Naive B cell (primary cell): ENCODE measurements at regions not wholly inside any gene's neighbourhood (a gene's known extent, or its start where the extent isn't known, plus 50 kb on each side); places are given as distances from the start of the nearest gene placed in this dataset.
A peak's percentile ranks its signal among the peaks of the same experiment; 100 is the strongest.
"Not testable (repeated sequence)": the region's sequence is repeated elsewhere in the genome, so short reads cannot be mapped to it uniquely, and the experiment has no call there.

Source experiments
- ATAC-seq, 2 donors: fragments of 150-1000 bp; cut with Tn5 transposase; 2 replicates each; pipeline ENCODE4 v1.10.0; 2021; ENCODE audit warnings: low read depth in 2 of 2, mild to moderate bottlenecking in 2 of 2, moderate library complexity in 2 of 2
- DNase-seq: peaks from one replicate; pipeline ENCODE4 v3.0.0; 2022
- H3K27ac Mint-ChIP-seq, 6 donors: one replicate each; pipeline ENCODE4 v1.8.0; 2020 to 2022; ENCODE audit warnings: mild to moderate bottlenecking in 6 of 6, mixed read lengths in 6 of 6, moderate library complexity in 5 of 6, inconsistent platforms in 2 of 6
- H3K27me3 Mint-ChIP-seq, 3 donors: one replicate each; pipeline ENCODE4 v1.8.0; 2021 to 2022; ENCODE audit warnings: mixed read lengths in 3 of 3, mild to moderate bottlenecking in 1 of 3
- H3K36me3 Mint-ChIP-seq, 2 donors: one replicate each; pipeline ENCODE4 v1.8.0; 2020 to 2022; ENCODE audit warnings: mixed read lengths in 2 of 2, inconsistent platforms in 1 of 2, mild to moderate bottlenecking in 1 of 2
- H3K4me1 Mint-ChIP-seq, 3 donors: one replicate each; pipeline ENCODE4 v1.8.0; 2020 to 2022; ENCODE audit warnings: mixed read lengths in 3 of 3, inconsistent platforms in 1 of 3, mild to moderate bottlenecking in 1 of 3, moderate library complexity in 1 of 3
- H3K4me3 Mint-ChIP-seq, 8 donors: one replicate each; pipeline ENCODE4 v1.8.0; 2020 to 2022; ENCODE audit warnings: mild to moderate bottlenecking in 8 of 8, mixed read lengths in 8 of 8, moderate library complexity in 8 of 8, inconsistent platforms in 2 of 8
- H3K9me3 Mint-ChIP-seq, 7 donors: one replicate each; pipeline ENCODE4 v1.8.0; 2020 to 2022; ENCODE audit warnings: mixed read lengths in 7 of 7, mild to moderate bottlenecking in 5 of 7, inconsistent platforms in 2 of 7, moderate library complexity in 1 of 7

DNA sequence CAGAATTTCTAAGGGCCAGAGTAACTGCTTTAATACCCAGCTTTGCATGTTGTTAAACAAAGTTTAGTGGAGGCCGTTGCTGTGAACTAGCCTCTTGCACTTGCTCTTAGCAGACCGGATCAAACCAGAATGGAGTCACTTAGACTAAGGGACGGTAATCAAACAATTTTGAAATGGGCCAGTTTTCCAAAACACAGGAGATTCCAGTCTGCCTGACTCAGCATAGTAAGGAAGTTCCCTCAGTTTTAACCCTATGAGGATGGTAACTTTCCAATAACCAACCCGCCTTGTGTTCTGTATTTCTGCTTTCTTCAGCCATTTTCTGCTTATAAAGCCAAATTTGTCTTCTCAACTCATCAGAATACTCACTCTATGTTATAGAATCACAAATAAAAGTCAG is 77.2 kb upstream of the WDR72 start:
- no peaks in the 10 kb centered on the region for H3K4me1 Mint-ChIP-seq
- H3K9me3 Mint-ChIP-seq, result no peaks in the 10 kb centered on the region
- ATAC-seq (no peak), DNase-seq (no peak)
- no peak overlapping the region for H3K27ac Mint-ChIP-seq
- H3K36me3 Mint-ChIP-seq, result no peaks in the 10 kb centered on the region
- H3K27me3 Mint-ChIP-seq, result peaks cover 0 to 5% (median 0%) of the 10 kb centered on the region in 3 donors
- no peak overlapping the region for H3K4me3 Mint-ChIP-seq

DNA sequence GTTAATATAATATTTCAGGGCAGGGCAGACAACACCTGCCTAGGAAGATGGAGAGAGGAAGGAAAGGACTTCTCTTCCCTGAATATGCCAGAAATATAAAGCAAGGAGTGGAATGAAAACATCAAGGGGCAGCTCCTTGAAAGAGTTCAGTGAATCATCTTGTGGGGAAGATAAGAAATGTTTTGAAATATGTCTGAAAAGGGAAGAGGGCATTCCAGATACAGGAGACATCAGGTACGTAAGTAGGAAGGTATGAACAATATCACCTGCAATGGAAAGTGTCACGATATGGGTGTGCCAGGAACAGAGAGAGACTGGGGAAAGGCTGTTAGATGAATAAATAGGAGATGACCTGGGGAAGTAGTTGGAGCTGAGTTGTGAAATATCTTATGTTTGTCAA is 75.8 kb upstream of the WDR72 start:
- Mint-ChIP-seq H3K36me3 (no peaks in the 10 kb centered on the region), H3K4me3 (no peak overlapping the region), H3K4me1 (no peaks in the 10 kb centered on the region), H3K27ac (no peak overlapping the region), H3K27me3 (peaks cover 0 to 7% (median 5%) of the 10 kb centered on the region in 3 donors), H3K9me3 (peaks cover 0 to 5% (median 0%) of the 10 kb centered on the region in 7 donors)
- no peak for ATAC-seq
- no peak for DNase-seq

DNA sequence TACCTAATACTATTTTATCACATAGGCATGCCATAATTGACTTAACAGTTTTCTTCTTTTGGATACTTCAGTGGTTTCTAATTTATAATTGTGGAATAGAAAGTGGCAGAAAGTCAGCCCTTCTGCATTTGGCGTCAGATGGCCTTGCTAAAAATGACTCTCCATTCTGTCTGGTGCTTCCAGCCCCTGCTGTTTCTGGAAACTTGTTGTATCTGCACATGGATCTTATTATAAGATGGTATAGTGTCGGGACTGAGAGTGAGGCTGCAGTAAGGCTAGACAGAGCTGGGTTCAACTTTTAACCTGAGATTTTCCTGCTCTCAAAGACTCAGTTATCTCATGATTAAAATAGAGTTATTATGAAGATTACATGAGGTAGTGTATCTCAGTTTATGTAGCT is 74.8 kb upstream of the WDR72 start:
- DNase-seq, result no peak
- Mint-ChIP-seq H3K27ac (no peak overlapping the region), H3K4me1 (no peaks in the 10 kb centered on the region), H3K9me3 (peaks cover 0 to 8% (median 0%) of the 10 kb centered on the region in 7 donors), H3K27me3 (peaks cover 0 to 7% (median 4%) of the 10 kb centered on the region in 3 donors), H3K4me3 (peak overlapping the region in 1 of 8 donors; percentile 3), H3K36me3 (no peaks in the 10 kb centered on the region)
- no peak for ATAC-seq

DNA sequence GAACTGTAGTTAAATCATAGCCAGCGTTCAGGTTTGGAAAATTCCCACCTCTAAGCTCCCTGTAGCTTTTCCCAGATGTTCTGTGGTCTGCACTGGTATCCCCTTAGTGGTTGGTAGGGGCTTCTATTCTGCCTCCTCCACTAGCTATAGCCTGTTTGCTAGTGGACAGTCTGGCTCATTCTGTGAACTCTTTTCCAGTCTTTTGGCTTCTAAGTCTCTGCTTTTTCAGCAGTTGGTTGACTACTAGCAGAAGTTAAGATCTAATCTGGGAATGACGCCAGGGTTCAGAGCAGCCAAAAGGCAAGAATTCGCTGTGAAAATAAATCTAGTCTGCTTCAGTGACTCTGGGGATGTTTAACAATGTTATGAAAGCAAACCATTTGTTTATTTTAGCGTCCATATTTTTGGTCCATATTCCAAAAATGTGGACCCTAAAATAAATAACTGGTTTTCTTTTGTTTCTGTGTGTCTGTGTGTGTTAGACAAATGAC is 73.7 kb upstream of the WDR72 start:
- peaks cover 0 to 11% (median 0%) of the 10 kb centered on the region in 7 donors for H3K9me3 Mint-ChIP-seq
- H3K27me3 Mint-ChIP-seq, result peaks cover 0 to 7% (median 7%) of the 10 kb centered on the region in 3 donors
- no peaks in the 10 kb centered on the region for H3K4me1 Mint-ChIP-seq
- ATAC-seq, result no peak
- DNase-seq, result no peak
- no peak overlapping the region for H3K4me3 Mint-ChIP-seq
- no peak overlapping the region for H3K27ac Mint-ChIP-seq
- H3K36me3 Mint-ChIP-seq, result no peaks in the 10 kb centered on the region

DNA sequence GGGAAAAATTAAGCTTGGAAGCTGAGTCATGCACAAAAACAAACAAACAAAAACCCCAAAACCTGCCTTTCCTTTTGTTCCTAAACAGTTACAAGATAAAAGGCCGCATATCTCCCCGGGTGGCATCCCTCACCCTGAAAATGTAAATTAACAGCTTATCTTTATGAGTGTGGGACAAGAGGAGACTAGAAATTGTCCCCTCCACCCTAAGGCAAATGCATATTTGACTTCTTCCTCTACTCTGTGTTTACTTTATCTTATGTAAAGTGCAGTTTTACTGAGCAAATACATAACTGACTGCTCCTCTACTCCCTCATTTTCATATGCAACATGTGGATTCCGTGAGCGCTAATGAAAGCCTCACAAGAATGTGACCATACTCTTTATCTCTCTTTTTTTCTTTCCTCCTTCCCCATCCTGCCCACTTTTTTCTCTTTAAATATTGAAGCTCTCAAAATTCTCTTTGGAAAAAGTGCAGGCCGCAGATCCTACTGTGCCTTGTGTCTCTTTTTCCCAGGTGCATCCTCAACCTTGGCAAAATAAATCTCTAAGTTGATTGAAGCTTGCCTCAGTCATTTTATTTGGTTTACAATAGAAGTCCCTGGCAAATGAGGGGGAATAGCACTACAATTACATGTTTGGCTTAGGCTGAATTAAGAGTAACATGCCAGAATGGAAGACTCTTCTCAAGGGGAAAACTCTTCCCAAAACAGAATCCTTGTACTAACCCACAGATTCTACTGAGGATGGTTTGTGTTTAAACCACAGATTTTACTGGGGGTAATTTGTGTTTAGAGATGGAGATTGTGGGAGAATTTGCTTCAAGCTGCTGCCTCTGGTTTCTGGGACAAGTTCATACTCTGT is 72.7 kb upstream of the WDR72 start:
- H3K4me3 Mint-ChIP-seq, result no peak overlapping the region
- ATAC-seq (no peak), DNase-seq (no peak)
- peaks cover 0 to 9% (median 7%) of the 10 kb centered on the region in 3 donors for H3K27me3 Mint-ChIP-seq
- peaks cover 0 to 11% (median 0%) of the 10 kb centered on the region in 7 donors for H3K9me3 Mint-ChIP-seq
- peak overlapping the region in 1 of 6 donors; percentile 4 for H3K27ac Mint-ChIP-seq
- no peaks in the 10 kb centered on the region for H3K4me1 Mint-ChIP-seq
- no peaks in the 10 kb centered on the region for H3K36me3 Mint-ChIP-seq

DNA sequence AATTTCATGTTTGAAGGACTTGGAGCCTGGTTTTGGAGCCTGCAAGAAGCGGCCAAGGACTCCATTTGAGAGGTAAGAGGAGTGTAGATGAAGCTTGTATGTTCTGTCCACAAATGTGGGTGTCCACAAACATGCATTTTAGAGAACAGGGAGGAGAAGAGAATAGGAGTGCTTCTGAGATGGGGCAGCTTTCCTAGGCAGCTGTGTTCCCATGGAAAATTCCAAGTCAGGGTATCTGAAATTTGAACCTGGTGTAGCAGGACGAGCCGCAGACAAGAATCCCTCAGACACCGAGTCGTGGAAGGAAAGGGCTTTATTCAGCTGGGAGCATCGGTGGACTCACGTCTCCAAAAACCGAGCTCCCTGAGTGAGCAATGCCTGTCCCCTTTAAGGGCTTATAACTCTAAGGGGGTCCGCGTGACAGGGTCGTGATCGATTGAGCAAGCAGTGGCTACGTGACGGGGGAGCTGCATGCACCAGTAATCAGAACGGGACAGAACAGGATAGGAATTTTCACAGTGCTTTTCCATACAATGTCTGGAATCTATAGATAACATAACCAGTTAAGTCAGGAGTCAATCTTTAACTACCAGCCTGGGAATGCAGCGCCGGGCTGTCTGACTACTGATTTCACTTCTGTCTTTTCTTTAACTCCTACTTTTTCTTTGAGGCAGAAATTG is 71.4 kb upstream of the WDR72 start:
- peaks cover 0 to 11% (median 0%) of the 10 kb centered on the region in 7 donors for H3K9me3 Mint-ChIP-seq
- DNase-seq (no peak), ATAC-seq (no peak)
- no peak overlapping the region for H3K4me3 Mint-ChIP-seq
- H3K27me3 Mint-ChIP-seq, result peaks cover 0 to 9% (median 7%) of the 10 kb centered on the region in 3 donors
- H3K4me1 Mint-ChIP-seq, result no peaks in the 10 kb centered on the region
- H3K36me3 Mint-ChIP-seq, result no peaks in the 10 kb centered on the region
- no peak overlapping the region for H3K27ac Mint-ChIP-seq

DNA sequence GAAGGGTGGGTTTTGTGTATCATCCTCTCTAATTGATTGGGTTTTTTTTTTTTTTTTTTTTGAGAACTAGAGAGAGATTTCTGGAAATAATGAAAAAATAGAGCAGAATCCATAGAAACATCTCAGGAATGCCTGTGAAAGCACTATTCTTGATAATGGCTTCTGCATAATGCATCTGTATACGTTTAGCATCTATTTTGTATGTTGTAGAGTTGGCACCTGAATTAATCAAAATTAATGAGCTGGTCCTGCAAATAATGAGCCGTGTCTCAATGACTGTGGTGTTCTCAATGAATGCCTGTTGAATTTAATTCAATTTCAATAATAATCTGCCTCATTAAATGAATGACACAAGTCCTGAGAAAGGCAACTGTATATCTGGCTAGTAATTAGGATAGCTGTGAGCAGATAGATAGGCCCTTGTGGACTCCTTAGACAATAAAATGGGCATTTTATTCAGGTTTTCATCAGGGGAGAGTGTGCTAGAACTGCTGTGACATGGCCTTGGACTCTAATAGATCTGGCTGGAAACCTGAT is 70.5 kb upstream of the WDR72 start:
- Mint-ChIP-seq H3K36me3 (no peaks in the 10 kb centered on the region), H3K27ac (no peak overlapping the region), H3K4me1 (no peaks in the 10 kb centered on the region), H3K9me3 (peaks cover 0 to 11% (median 0%) of the 10 kb centered on the region in 7 donors), H3K27me3 (peaks cover 0 to 9% (median 7%) of the 10 kb centered on the region in 3 donors), H3K4me3 (no peak overlapping the region)
- no peak for ATAC-seq
- DNase-seq, result no peak

DNA sequence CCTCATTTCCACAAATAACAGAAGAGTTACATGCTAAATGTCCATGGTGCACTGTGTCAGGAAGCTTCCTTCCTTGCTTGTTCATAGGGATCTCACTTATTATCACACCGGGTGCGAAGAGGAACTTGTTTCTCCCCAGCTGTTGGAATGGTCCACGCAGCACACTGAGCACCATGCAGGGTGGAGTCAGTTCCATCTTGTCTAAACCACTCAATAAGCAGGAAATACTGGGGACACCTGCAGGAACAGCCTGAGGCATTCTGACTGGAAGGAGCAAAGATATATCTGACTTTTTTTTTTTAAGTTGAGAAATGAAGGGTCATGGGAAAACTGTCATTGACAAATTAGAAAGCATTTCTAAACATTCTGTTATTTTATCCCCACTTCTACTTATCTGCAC is 70.0 kb upstream of the WDR72 start:
- Mint-ChIP-seq H3K9me3 (peaks cover 0 to 11% (median 0%) of the 10 kb centered on the region in 7 donors), H3K4me3 (peak overlapping the region in 1 of 8 donors; percentile 82), H3K27me3 (peaks cover 0 to 9% (median 7%) of the 10 kb centered on the region in 3 donors), H3K27ac (no peak overlapping the region), H3K4me1 (no peaks in the 10 kb centered on the region), H3K36me3 (no peaks in the 10 kb centered on the region)
- no peak for DNase-seq
- ATAC-seq, result no peak

DNA sequence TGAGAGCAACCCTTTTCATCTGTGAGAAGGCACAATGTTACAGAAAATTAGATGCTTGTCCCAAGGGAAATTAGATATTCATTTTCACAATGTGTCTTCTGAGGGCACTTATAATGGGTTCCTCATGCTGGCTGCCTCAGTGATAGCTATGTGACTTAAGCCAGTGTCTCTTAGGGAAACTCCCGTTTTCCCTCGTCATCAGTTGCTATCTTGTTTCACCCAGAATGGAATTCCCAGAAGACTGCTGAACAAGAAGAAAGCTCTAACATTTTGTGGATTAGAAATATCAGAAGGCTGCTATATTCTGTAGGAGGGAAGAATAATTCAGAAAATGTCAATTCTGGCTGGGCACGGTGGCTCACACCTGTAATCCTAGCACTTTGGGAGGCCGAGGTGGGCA is 67.9 kb upstream of the WDR72 start:
- Mint-ChIP-seq H3K4me1 (no peaks in the 10 kb centered on the region), H3K27me3 (peaks cover 0 to 9% (median 7%) of the 10 kb centered on the region in 3 donors), H3K9me3 (peaks cover 2 to 16% (median 8%) of the 10 kb centered on the region in 7 donors), H3K36me3 (no peaks in the 10 kb centered on the region), H3K4me3 (peak overlapping the region in 1 of 8 donors; percentile 63), H3K27ac (no peak overlapping the region)
- ATAC-seq, result no peak
- no peak for DNase-seq

DNA sequence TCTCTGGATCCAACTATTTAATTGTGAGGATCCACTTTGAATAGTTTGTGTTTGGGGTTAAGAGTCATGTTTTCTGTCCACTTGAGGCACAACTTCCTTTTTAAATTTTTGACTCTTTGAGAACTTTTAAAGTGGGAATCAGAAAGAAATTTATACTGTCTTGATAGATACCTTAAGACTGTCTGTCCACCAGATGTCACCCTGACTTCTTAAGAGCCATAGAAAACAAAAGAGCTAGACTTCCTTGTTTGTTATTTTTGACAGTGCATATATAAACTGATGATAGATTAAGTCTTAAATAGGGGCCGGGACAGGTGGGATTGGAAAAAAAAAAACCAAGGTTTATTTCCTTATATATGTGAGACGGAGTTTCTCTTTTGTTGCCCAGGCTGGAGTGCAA is 52.1 kb upstream of the WDR72 start:
- no peaks in the 10 kb centered on the region for H3K4me1 Mint-ChIP-seq
- ATAC-seq (no peak), DNase-seq (no peak)
- H3K36me3 Mint-ChIP-seq, result no peaks in the 10 kb centered on the region
- peak overlapping the region in 1 of 6 donors; percentile 50 for H3K27ac Mint-ChIP-seq
- H3K4me3 Mint-ChIP-seq, result no peak overlapping the region
- H3K9me3 Mint-ChIP-seq, result peaks cover 0 to 2% (median 0%) of the 10 kb centered on the region in 7 donors
- no peaks in the 10 kb centered on the region for H3K27me3 Mint-ChIP-seq

DNA sequence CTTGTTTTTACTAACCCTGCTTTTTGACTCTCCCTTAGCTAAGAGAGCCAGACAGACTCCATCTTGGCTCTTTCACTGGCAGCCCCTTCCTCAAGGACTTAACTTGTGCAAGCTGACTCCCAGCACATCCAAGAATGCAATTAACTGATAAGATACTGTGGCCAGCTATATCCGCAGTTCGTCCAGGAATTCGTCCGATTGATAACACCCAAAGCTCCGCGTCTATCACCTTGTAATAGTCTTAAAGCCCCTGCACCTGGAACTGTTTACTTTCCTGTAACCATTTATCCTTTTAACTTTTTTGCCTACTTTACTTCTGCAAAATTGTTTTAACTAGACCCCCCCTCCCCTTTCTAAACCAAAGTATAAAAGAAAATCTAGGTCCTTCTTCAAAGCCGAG is 50.8 kb upstream of the WDR72 start:
- not testable (repeated sequence) for H3K4me3 Mint-ChIP-seq, H3K9me3 Mint-ChIP-seq, H3K27me3 Mint-ChIP-seq, ATAC-seq, H3K4me1 Mint-ChIP-seq, DNase-seq, H3K36me3 Mint-ChIP-seq, H3K27ac Mint-ChIP-seq
